ENCODE measurements at regions not wholly inside any gene's neighbourhood (a gene's known extent, or its start where the extent isn't known, plus 50 kb on each side); places are given as distances from the start of the nearest gene placed in this dataset.

- DNase-seq, result no peak
Measured at GRCh38 chr7:41121228-41121627, 581.7 kb downstream of the INHBA start.

DNA sequence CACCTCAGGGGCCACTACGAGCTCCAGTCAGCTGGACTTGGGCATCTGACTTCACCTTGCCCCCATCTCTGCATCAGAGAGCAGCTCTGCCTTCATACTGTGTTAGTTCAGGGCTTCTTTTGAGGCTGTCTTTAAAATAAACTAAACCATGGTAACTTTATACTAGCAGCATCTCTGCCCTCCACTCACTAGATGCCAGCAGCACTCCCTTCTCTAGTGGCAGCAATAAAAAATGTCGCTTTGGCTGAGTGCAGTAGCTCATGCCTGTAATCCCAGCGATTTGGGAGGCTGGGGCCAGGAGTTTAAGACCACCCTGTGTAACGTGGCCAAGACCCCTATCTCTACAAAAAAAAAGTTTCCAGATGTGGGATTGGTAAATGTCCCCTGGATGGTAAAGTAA, 584.4 kb downstream of the INHBA start:
- DNase-seq, result no peak

DNA sequence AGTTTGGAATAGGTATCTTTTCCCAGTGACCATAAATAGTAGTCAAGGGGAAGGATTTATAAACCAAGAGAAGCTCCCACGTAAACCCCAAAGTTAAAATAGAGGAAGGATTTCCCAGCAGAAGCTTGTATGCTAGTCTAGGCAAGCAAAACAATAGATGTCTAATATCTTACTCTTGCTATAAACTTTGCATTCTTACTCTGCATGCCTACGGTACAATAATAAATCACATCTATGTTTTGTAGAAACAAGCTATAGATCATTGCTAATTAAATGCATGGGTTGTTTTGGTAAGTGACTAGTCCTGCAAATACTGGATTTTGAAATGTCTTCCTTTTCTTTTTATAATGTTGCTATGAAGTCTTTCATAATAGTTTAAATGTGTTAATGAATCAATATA, 585.5 kb downstream of the INHBA start:
- no peak for DNase-seq

- no peak for DNase-seq
Measured at GRCh38 chr7:41116817-41117216, 586.1 kb downstream of the INHBA start.

DNA sequence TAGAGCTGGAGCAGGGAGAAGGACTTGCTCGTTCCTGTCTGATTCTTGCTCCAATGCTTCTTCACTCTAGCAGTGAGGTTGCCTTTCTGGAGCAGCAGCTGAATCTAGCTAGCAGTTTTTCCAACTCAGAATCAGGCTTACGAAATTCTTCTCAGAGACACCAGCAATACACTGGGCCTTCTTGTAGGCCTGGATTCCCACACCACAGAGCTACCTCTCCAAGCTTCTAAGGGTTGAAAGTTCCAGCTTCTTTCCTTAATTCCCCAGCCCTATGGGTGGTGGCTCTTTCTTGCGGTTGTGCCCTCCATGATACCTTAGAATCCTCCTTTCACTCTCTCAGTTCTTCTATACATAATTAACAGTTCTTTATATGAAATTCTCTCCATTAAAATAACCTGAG, 586.6 kb downstream of the INHBA start:
- no peak for DNase-seq

DNA sequence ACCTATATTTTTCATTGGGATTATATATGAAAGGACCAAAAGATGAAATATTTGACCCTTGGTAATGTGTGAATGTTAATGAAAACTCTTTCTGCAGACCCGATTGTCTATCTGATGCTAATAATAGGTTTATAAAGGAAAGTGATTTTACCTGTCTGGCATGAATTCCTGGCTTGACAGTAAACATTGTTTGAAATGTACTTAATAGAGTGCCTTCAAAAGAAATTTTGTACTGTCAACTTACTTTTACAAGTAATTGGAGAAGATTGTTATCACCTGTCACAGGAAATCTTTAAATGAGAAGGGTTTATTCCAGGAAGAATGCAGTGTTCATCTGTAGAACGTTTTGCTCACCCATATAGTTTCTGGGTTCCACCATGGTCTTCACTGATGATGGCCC, 588.2 kb downstream of the INHBA start:
- DNase-seq, result no peak

- DNase-seq, result no peak
Measured at GRCh38 chr7:41114131-41114530, 588.8 kb downstream of the INHBA start.

DNA sequence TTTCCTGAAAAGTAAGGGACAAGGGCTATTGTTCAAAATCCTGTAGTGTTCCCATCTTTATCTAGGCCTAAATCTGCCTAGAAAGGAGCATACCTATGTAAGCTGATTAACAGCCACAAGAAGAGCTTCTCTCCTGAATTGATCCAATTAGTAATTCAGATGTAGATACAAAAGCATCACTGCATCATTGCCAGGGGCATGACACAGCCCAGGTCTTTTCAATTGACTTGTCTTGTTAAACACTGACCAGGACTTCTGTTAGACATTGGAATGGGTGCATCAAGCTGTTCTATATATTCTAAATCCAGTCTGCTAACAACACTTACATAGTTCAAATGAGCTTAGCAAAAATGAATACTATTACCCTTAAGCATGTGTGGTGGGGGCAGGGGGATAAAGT, 589.2 kb downstream of the INHBA start:
- DNase-seq, result no peak

GRCh38 chr7:41110186-41110585, 592.7 kb downstream of the INHBA start:
- DNase-seq, result no peak

DNA sequence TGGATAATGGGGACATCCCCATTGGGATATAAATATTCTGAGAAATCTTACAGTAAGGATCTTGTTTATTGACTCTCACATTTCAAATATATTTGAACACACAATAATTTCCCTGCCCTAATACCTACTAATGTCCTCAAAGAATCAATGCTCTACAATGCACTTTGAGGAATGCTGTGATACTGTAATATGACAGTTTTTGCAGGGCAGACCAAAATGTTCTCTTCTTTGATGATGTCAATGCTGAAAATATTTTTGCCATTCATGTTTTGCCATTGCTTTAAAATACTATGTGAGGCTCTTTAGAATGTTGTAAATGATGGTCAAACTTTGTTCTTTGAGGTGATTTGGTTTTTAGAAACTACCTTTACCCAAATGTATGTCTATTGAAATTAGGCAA, 594.1 kb downstream of the INHBA start:
- DNase-seq, result no peak

DNA sequence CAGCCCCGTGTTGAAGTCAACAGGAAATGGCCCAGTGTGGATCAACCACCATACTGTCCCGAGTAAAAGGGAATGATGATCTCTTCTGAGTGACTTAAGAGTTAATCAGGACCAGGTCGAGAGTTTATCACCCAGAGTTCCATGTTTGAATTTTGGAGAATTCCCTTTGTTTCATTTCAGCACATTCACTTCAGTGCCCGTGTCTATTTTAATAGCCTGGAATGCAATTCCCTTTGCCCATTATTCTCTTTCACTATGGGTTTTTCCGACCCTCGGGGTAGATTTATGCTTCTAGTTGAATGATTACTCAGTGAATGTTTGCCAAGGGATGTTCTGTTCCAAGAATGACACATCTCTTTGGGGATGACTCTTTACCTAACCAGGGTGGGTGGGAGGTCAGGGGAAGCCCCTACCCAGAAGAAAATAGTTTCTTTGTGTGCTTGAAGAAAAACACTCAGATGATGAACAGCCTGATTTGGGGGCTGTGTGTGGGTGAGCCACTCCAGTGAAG, 594.9 kb downstream of the INHBA start:
- no peak for DNase-seq

GRCh38 chr7:41107330-41107937, 595.5 kb downstream of the INHBA start:
- DNase-seq, result no peak

- no peak for DNase-seq
Measured at GRCh38 chr7:41104631-41105030, 598.3 kb downstream of the INHBA start.

GRCh38 chr7:41103331-41103730, 599.6 kb downstream of the INHBA start:
- DNase-seq, result no peak

GRCh38 chr7:41098846-41099245, 604.0 kb downstream of the INHBA start:
- no peak for DNase-seq

GRCh38 chr7:41098402-41098801, 604.5 kb downstream of the INHBA start:
- DNase-seq, result no peak

GRCh38 chr7:41097501-41097900, 605.4 kb downstream of the INHBA start:
- DNase-seq, result no peak

DNA sequence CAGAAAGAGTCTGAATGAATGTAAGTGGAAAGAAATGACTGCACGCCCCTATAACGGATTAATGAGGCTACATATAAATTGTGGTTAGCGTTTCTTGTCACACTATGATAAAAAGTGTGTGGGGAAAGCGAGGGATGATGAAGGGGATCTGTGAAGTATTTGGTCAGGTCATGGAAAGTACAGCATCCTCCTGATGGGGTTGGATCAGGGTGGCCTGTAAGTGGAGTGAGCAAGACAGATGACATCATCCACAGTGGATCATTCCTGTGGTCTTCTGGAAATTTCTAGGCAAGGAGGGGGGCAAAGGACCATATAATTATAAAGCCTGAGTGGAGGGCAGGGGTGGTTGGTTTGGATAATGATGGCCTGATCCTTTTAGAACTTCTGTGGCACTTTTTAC, 606.0 kb downstream of the INHBA start:
- DNase-seq, result no peak

DNA sequence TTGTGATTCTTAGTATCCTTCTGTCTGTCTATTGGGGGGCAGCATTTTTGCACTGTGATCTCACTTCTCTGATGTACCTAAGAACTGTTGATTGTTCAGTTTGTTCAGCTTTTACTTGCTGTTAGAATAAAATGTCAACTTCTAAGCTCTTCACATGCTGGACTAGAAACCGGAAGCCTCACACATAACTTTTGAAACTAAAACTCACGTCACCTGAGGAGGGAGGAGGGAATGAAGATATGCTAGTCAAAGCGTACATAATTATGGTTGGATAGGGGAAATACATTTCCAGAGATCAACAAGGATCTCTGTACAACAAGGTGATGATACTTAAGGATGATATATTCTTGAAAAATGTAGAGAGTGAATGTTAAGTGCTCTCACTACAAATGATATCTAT, 609.7 kb downstream of the INHBA start:
- no peak for DNase-seq

- no peak for DNase-seq
Measured at GRCh38 chr7:41085244-41085643, 617.6 kb downstream of the INHBA start.

DNA sequence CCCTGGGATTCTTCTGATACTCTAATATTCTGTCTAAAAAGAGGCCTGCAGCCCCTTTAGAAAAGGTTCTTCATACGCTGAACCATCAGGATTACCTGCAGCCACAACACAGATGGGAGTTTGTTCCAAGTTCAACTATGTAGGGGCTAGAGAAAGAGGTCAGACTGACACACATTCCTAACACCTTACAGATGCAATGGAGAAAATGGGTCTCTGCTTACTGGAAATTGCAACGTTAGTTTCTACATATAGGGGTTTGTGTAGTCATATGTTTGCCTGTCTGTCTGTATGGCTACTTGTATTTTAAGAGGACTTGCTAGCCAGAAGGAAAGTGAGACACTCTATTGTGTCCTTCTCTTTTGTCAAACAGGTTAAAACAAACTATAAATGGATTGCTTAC, 618.5 kb downstream of the INHBA start:
- DNase-seq, result no peak

DNA sequence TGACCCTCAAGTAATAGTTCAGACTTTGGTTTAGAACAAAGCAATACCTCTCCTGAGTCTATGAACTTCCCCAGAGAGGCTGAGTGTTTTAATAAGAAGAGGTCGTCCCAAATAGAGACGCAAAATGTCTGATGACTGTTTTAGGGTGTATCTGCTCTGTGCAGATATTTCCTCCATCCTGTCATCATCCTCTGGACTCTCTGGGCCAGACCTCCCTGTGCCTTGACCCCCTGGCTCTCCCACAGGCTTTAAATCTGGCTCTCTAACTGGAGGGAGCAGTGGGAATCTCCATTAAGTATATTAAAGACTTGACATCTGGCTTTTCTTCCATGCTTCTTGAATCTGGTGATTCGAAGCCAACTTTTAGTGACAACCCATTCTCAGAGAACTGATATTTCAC, 633.3 kb downstream of the INHBA start:
- no peak for DNase-seq

- DNase-seq, result no peak
Measured at GRCh38 chr7:41067576-41067975, 635.3 kb downstream of the INHBA start.

DNA sequence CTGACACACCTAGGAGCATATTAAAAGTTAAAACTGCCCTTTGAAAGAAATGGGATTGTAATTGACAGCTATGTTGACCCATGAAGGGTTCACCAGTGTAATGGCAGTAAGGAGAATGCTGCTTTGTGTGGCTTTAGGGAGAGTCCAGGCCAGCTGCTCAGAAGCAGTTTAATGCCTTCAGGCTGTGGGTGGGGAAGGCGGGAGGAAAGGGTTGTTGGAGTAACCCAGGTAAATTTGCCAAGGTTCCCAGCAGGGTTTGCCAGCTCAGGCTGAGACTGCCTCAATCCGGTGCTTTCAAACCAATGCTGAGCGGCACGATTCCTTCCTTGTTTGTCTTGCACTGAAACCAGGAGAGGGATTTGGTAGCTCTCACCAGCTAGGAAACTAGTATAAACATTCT, 637.2 kb downstream of the INHBA start:
- no peak for DNase-seq

GRCh38 chr7:41063116-41063515, 639.8 kb downstream of the INHBA start:
- DNase-seq, result no peak

- DNase-seq, result no peak
Measured at GRCh38 chr7:41060796-41061195, 642.1 kb downstream of the INHBA start.

All from activated CD4-positive, alpha-beta T cell treated with anti-CD3 and anti-CD28 coated beads, Interleukin-2, amount 50 U/mL, for 48 hours (primary cell).